HG03439 (cell line): ENCODE measurements at regions not wholly inside any gene's neighbourhood (a gene's known extent, or its start where the extent isn't known, plus 50 kb on each side); places are given as distances from the start of the nearest gene placed in this dataset.

Experiments used
- ATAC-seq: cut with Tn5 transposase; IDR thresholded peaks from one replicate; pipeline ENCODE4 v1.9.1; 2021; ENCODE audit warnings: mild to moderate bottlenecking, moderate library complexity; ENCODE audit not compliant: unreplicated experiment

GRCh38 chr10:3723766-3724165 lies 61.2 kb downstream of the KLF6 start:
- no peak for ATAC-seq

- no peak for ATAC-seq
Measured at GRCh38 chr10:3720228-3721019, 64.6 kb downstream of the KLF6 start.

GRCh38 chr10:3719024-3719843 lies 65.8 kb downstream of the KLF6 start:
- ATAC-seq = no peak

- no peak for ATAC-seq
Measured at GRCh38 chr10:3716093-3716492, 68.9 kb downstream of the KLF6 start.

- ATAC-seq = no peak
Measured at GRCh38 chr10:3714967-3715366, 70.0 kb downstream of the KLF6 start.

- no peak for ATAC-seq
Measured at GRCh38 chr10:3714531-3714930, 70.5 kb downstream of the KLF6 start.

GRCh38 chr10:3712707-3713106 lies 72.3 kb downstream of the KLF6 start:
- no peak for ATAC-seq

- no peak for ATAC-seq
Measured at GRCh38 chr10:3711918-3712317, 73.1 kb downstream of the KLF6 start.

- ATAC-seq = no peak
Measured at GRCh38 chr10:3710764-3711163, 74.2 kb downstream of the KLF6 start.

- ATAC-seq = no peak
Measured at GRCh38 chr10:3709456-3710060, 75.5 kb downstream of the KLF6 start.

- no peak for ATAC-seq
Measured at GRCh38 chr10:3708852-3709251, 76.2 kb downstream of the KLF6 start.

GRCh38 chr10:3704565-3705325 lies 80.3 kb downstream of the KLF6 start:
- no peak for ATAC-seq

- no peak for ATAC-seq
Measured at GRCh38 chr10:3702569-3702968, 82.4 kb downstream of the KLF6 start.

- ATAC-seq = no peak
Measured at GRCh38 chr10:3702056-3702546, 82.9 kb downstream of the KLF6 start.

- ATAC-seq = no peak
Measured at GRCh38 chr10:3701491-3701890, 83.5 kb downstream of the KLF6 start.

GRCh38 chr10:3700531-3701076 lies 84.4 kb downstream of the KLF6 start:
- no peak for ATAC-seq

- ATAC-seq = no peak
Measured at GRCh38 chr10:3699916-3700315, 85.1 kb downstream of the KLF6 start.

GRCh38 chr10:3698312-3698711 lies 86.7 kb downstream of the KLF6 start:
- ATAC-seq = no peak

- ATAC-seq = no peak
Measured at GRCh38 chr10:3693698-3694080, 91.3 kb downstream of the KLF6 start.

GRCh38 chr10:3693022-3693697 lies 91.8 kb downstream of the KLF6 start:
- ATAC-seq = no peak
